ENCODE measurements at regions not wholly inside any gene's neighbourhood (a gene's known extent, or its start where the extent isn't known, plus 50 kb on each side); places are given as distances from the start of the nearest gene placed in this dataset.

GRCh38 chr12:24036438-24037216, 87.2 kb upstream of the SOX5 start:
- Histone ChIP-seq H4K20me1 (ENCODE audit: insufficient read depth, poor library complexity, severe bottlenecking) (no peaks in the 10 kb centered on the region), H2AFZ (no peak overlapping the region), H3K27me3 (no peaks in the 10 kb centered on the region), H3K4me2 (peak overlapping the region; percentile 25), H3K9me2 (replicated peaks; ENCODE audit: insufficient read depth) (no peaks in the 10 kb centered on the region), H3K36me3 (replicated peaks; ENCODE audit: insufficient read depth, low read depth) (no peaks in the 10 kb centered on the region), H3K9me3 (ENCODE audit: low read depth) (no peaks in the 10 kb centered on the region), H3K4me3 (no peak overlapping the region), H3K79me2 (no peaks in the 10 kb centered on the region), H3K27ac (peak overlapping the region; percentile 22), H3K4me1 (ENCODE audit: insufficient read depth) (peaks cover 17% of the 10 kb centered on the region)
- TF ChIP-seq CTCF (IDR thresholded peaks at IDR 0.05; ENCODE audit: poor library complexity) (no peak), EZH2phosphoT487 (IDR thresholded peaks at IDR 0.05; ENCODE audit: low read depth, severe bottlenecking, unreplicated experiment) (no peak), EZH2 (IDR thresholded peaks at IDR 0.05; ENCODE audit: borderline replicate concordance) (no peak)
- no peak for DNase-seq (ENCODE audit: low spot score)
- WGBS (ENCODE audit: low lambda C conversion rate, missing lambda C conversion rate) = 66% methylated on average over 3 of the region's 3 CpGs

DNA sequence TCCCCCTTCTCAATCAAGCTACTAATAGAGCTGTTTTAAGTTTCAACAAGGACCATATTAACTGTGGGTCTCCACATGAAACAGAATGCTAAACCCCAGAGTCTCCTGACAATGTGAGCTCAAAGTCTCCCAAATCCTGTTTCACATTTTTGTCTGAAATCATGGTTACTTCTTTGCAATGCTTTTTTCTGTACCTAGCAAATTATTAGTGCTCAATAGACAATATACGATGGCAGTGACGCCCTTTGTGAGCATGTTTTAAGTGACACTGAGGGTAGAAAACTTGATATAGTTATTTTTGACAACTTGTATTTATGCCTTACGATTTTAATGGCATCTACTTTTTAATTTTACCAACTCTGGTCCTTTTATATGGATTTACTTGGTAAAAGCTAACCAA, 85.4 kb upstream of the SOX5 start:
- H3K27ac ChIP-seq = no peak overlapping the region
- no peak for TF ChIP-seq EZH2 (IDR thresholded peaks at IDR 0.05; ENCODE audit: borderline replicate concordance)
- no peak for TF ChIP-seq CTCF (IDR thresholded peaks at IDR 0.05; ENCODE audit: poor library complexity)
- no peak for TF ChIP-seq EZH2phosphoT487 (IDR thresholded peaks at IDR 0.05; ENCODE audit: low read depth, severe bottlenecking, unreplicated experiment)
- no peaks in the 10 kb centered on the region for H4K20me1 ChIP-seq (ENCODE audit: insufficient read depth, poor library complexity, severe bottlenecking)
- DNase-seq (ENCODE audit: low spot score) = no peak
- H3K4me3 ChIP-seq = no peak overlapping the region
- H3K4me1 ChIP-seq (ENCODE audit: insufficient read depth) = peaks cover 17% of the 10 kb centered on the region
- no peaks in the 10 kb centered on the region for H3K9me2 ChIP-seq (replicated peaks; ENCODE audit: insufficient read depth)
- H2AFZ ChIP-seq = no peak overlapping the region
- H3K4me2 ChIP-seq = no peak overlapping the region
- H3K36me3 ChIP-seq (replicated peaks; ENCODE audit: insufficient read depth, low read depth) = no peaks in the 10 kb centered on the region
- no peaks in the 10 kb centered on the region for H3K79me2 ChIP-seq
- WGBS (ENCODE audit: low lambda C conversion rate, missing lambda C conversion rate) = 80% methylated on average over 3 of the region's 3 CpGs
- H3K9me3 ChIP-seq (ENCODE audit: low read depth) = no peaks in the 10 kb centered on the region
- no peaks in the 10 kb centered on the region for H3K27me3 ChIP-seq

- H2AFZ ChIP-seq = no peak overlapping the region
- H3K79me2 ChIP-seq = no peaks in the 10 kb centered on the region
- no peaks in the 10 kb centered on the region for H4K20me1 ChIP-seq (ENCODE audit: insufficient read depth, poor library complexity, severe bottlenecking)
- H3K4me3 ChIP-seq = no peak overlapping the region
- H3K9me2 ChIP-seq (replicated peaks; ENCODE audit: insufficient read depth) = no peaks in the 10 kb centered on the region
- WGBS (ENCODE audit: low lambda C conversion rate, missing lambda C conversion rate) = 65% methylated on average over 3 of the region's 3 CpGs
- no peak for DNase-seq (ENCODE audit: low spot score)
- no peak overlapping the region for H3K27ac ChIP-seq
- no peaks in the 10 kb centered on the region for H3K27me3 ChIP-seq
- H3K9me3 ChIP-seq (ENCODE audit: low read depth) = no peaks in the 10 kb centered on the region
- H3K4me2 ChIP-seq = no peak overlapping the region
- H3K4me1 ChIP-seq (ENCODE audit: insufficient read depth) = peaks cover 17% of the 10 kb centered on the region
- no peaks in the 10 kb centered on the region for H3K36me3 ChIP-seq (replicated peaks; ENCODE audit: insufficient read depth, low read depth)
- TF ChIP-seq CTCF (IDR thresholded peaks at IDR 0.05; ENCODE audit: poor library complexity) = no peak
- TF ChIP-seq EZH2phosphoT487 (IDR thresholded peaks at IDR 0.05; ENCODE audit: low read depth, severe bottlenecking, unreplicated experiment) = no peak
- TF ChIP-seq EZH2 (IDR thresholded peaks at IDR 0.05; ENCODE audit: borderline replicate concordance) = no peak
Measured at GRCh38 chr12:24034160-24034559, 84.7 kb upstream of the SOX5 start.
